ENCODE measurements at regions not wholly inside any gene's neighbourhood (a gene's known extent, or its start where the extent isn't known, plus 50 kb on each side); places are given as distances from the start of the nearest gene placed in this dataset.

GRCh38 chrX:9336456-9336855, 128.4 kb upstream of the TBL1X start:
- no peak for DNase-seq (ENCODE audit: low read depth, low spot score)
- in situ Hi-C loops (cut with HindIII; ENCODE audit: low sequenced_read_pairs) = no loop called here
- H3K4me3 ChIP-seq (ENCODE audit: low read depth, low read length) = no peak overlapping the region
- TF ChIP-seq CTCF (IDR thresholded peaks at IDR 0.05; ENCODE audit: low read depth, low read length) = no peak

- no peak for TF ChIP-seq CTCF (IDR thresholded peaks at IDR 0.05; ENCODE audit: low read depth, low read length)
- H3K4me3 ChIP-seq (ENCODE audit: low read depth, low read length) = no peak overlapping the region
- DNase-seq (ENCODE audit: low read depth, low spot score) = peak; percentile 46
- in situ Hi-C loops (cut with HindIII; ENCODE audit: low sequenced_read_pairs) = no loop called here
These were observed 127.8 kb upstream of the TBL1X start for GRCh38 chrX:9337046-9337445.

- in situ Hi-C loops (cut with HindIII; ENCODE audit: low sequenced_read_pairs) = no loop called here
- H3K4me3 ChIP-seq (ENCODE audit: low read depth, low read length) = no peak overlapping the region
- no peak for TF ChIP-seq CTCF (IDR thresholded peaks at IDR 0.05; ENCODE audit: low read depth, low read length)
These were observed 125.9 kb upstream of the TBL1X start for GRCh38 chrX:9338986-9339385.

GRCh38 chrX:9339603-9340491, 125.0 kb upstream of the TBL1X start:
- H3K4me3 ChIP-seq (ENCODE audit: low read depth, low read length) = no peak overlapping the region
- TF ChIP-seq CTCF (IDR thresholded peaks at IDR 0.05; ENCODE audit: low read depth, low read length) = no peak
- in situ Hi-C loops (cut with HindIII; ENCODE audit: low sequenced_read_pairs) = no loop called here
- DNase-seq (ENCODE audit: low read depth, low spot score) = no peak

More at GRCh38 chrX:9338986-9339385, 125.9 kb upstream of the TBL1X start:
- DNase-seq (ENCODE audit: low read depth, low spot score) = no peak

- H3K4me3 ChIP-seq (ENCODE audit: low read depth, low read length) = no peak overlapping the region
- TF ChIP-seq CTCF (IDR thresholded peaks at IDR 0.05; ENCODE audit: low read depth, low read length) = no peak
- in situ Hi-C loops (cut with HindIII; ENCODE audit: low sequenced_read_pairs) = no loop called here
These were observed 124.1 kb upstream of the TBL1X start for GRCh38 chrX:9340598-9341290.

GRCh38 chrX:9341291-9342201, 123.3 kb upstream of the TBL1X start:
- no peak for TF ChIP-seq CTCF (IDR thresholded peaks at IDR 0.05; ENCODE audit: low read depth, low read length)
- in situ Hi-C loops (cut with HindIII; ENCODE audit: low sequenced_read_pairs) = no loop called here
- peak; percentile 55 for DNase-seq (ENCODE audit: low read depth, low spot score)
- H3K4me3 ChIP-seq (ENCODE audit: low read depth, low read length) = peak overlapping the region; percentile 6

More at GRCh38 chrX:9340598-9341290, 124.1 kb upstream of the TBL1X start:
- DNase-seq (ENCODE audit: low read depth, low spot score) = no peak

Data from astrocyte of the spinal cord (primary cell).